Superior temporal gyrus (tissue), 1 donor: ENCODE measurements at regions not wholly inside any gene's neighbourhood (a gene's known extent, or its start where the extent isn't known, plus 50 kb on each side); places are given as distances from the start of the nearest gene placed in this dataset.

Experiments used
- DNase-seq: peaks from one replicate; pipeline ENCODE4 v3.0.0-alpha.2; 2016; ENCODE audit errors: extremely low spot score

DNA sequence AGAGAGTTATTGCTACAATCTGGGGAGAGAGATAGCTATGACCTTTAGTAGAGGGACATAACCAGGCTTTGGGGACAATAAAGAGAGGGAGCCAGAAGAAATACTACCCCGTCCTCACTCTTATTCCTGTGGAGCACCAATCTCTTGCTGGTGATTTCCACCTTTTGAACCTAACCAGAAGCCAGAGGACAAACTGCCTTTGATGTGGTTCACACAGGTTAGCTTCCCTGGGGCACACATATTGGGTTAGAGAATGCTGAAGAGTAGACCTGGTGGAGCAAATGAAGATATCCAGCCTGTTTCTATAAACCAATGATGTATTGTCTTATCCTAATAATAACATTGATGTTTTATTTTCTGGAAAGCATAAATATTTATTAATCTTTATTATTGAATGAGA is 399.3 kb downstream of the HTR7 start:
- no peak for DNase-seq

DNA sequence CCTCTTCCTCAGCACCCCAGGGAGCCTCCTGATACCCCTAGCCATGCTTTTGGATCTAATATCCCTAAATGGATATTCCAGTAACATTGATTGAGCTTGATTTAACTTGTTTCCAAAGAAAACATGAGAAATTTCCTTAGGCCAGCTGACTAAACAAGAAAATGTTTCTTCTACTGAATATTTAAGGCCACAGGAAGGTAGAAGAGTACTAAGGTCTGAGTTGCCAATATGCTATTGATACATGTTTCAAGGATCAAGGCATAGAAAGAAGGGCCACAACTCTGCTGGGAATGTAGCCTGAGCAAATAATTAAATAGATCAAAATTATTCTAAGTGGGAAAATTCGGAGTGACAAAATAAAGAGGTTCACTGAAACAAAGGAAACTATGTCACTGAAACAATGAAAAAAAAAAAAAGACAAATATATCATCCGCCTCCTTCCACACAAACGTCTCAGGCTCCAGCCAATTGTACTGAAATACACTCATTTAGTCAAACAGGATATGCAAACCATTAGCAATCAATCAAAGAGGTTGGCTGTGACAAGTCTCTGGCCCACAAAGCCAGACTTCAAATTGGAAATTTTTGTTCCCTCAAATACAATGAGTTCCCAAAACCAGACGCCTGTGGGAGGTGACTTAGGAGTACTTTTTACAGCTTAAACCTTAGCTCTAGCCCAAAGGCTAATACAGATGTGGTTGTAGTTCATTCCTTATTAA is 396.2 kb downstream of the HTR7 start:
- no peak for DNase-seq

DNA sequence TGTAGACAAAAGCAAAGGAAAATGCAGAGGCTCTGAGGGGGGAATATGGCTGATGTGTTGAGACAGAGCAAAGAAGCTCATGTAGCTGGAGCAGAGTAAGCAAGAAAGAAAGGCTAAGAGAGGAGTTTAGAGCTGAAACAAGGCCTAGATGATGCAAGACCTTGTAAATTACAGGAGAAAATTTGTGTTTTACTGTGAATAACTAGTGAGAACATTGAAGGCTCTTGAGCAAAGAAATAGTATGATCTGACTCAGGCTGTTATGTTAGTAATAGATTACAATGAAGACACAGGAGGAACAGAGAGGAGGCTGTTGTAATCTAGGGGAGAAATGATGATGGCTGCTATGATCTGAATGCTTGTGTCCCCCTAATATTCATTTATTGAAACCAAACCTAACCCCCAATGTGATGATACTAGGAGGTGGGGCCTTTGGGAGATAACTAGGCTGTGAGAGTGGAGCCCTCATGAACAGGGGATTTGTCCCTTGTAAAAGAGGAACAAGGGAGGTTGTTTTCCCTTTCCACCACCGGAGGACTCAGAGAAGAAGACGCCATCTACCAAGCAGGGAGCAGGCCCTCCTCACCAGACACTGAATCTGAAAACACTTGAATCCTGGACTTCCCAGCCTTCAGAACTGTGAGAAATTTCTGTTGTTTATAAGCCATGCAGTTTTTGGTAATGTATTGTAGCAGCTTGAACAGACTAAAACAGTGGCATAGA is 394.9 kb downstream of the HTR7 start:
- DNase-seq, result no peak

DNA sequence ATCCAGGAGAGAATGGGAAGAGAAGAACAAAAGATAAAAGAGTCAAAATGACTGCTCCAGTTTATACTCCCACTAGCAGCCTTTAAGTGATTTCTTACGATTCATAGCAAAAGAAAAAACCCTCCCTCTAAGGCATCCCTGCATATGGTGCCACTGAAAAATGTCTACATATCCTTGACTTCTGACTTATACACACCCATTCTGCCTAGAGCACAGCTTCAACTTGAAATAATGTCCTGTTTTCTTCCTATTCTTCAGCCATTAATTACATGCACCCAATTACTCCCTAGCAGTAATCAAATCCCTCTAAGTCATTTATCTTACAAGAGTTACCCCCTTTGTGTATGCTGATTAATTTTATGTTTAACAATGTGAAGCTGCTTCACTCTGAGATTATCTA is 393.5 kb downstream of the HTR7 start:
- no peak for DNase-seq

DNA sequence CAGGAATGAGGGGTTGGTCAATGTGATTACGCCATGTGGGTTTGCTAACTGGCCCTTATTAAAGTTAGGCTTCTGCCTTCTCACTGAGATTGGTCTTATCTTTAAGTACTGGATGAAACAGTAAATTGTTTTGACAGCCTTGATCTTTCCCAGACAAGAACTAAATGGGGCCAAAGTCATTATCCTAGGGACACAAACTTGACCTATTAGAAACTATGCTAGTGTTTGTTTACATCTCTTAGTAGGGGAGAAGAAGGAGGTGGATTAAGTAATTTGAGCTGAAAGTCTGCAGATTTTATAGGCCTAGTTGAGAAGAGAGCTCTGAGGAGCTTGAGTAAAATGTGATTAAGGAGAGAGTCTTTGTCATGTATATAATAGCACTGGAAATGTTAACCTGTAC is 386.9 kb downstream of the HTR7 start:
- no peak for DNase-seq

DNA sequence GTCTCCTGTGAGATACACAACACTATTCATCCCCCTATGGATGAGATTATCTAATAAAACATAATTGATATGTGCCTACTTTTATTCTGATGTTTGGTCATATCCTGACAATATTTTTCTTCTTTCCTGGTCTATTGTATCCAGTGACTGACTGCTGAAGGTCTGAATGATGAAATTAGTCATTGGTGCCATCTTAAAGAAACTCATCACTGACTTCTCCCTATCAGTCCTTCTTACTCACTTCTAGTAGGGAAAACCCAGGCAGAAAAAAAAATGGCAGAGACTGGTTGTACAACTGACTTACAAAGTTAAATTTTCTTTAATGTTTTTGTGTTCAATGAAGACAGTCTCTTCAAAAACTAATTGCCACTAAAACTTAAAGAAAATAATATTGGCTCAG is 377.4 kb downstream of the HTR7 start:
- DNase-seq, result no peak

DNA sequence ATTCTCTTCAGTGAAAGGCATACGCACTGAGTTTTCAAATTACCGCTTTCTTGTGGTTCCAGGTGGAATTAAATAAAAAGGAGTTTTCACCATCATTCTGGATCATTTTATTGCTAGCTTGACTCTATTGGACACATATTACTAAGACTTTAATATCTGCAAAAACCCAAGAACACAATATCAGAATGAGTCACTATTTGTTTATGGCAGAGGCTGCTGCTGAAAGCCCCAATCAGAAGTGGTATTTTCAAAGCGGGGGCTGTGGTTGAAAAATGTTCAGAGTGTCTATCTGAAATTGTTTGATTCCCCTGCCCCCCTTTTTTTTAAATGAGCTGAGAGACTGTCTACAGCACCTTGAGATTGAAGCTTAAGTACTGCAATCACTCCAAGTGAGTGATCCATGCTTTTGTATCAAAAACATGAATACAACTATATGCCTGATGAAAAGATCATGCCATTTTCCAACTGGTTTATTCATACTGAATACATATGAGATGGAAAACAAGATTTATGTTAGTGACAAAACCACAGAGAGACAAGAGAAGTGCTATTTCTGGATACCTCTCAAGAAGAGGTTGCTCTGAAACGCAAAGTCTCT is 376.4 kb downstream of the HTR7 start:
- DNase-seq, result no peak

DNA sequence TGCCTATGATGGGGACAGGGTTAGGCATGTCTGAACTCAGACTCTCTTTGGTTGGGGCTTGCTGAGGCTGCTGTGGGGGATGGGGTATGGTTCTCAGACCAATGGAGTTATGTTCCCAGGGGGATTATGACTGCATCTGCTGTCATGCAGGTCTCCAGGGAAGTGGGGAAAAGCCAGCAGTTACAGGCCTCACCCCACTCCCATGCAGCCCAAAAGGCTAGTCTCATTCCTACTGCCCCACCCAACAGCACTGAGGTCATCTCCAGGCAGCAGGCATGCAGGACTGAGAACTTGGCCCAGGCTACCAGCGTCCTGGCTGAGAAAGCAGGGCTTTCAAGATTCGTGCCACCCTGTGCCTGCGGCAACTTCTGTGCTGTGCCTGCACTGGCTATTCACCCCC is 373.3 kb downstream of the HTR7 start:
- no peak for DNase-seq

DNA sequence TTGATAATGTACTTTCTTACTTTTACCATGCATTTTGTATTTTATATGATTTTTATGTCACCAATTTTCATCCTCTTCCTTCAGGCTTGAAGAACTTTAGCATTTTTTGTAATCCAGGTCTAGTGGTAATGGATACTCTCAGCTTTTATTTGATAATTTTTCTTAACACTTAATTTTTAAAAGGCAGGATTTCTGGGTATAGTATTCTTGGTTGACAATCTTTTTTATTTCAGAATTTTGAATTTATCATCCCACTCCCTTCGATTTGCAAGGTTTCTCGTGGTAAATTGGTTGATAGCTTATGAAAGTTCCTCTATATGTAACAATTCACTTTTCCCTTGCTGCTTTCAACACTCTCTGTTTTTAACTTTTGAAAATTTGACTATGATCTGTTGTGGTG is 363.7 kb downstream of the HTR7 start:
- DNase-seq, result no peak

DNA sequence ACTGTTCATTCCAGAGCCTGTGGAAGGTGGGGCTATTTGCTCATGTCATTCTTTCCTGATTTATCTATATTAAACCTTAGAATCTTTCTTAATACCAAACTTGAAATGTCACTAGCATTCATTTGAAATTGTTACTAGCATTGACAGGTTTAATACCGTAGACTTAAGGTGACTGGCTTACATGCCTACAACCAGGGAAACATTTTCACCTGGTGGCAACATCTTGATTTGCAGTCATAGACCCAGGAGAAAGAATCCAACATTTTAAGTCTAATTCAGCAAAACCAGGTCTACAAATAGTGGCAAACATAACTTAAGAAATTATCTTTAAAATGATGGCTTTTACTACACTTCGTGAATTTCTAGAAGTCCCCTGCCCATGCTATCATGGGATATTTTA is 353.7 kb downstream of the HTR7 start:
- DNase-seq, result no peak

DNA sequence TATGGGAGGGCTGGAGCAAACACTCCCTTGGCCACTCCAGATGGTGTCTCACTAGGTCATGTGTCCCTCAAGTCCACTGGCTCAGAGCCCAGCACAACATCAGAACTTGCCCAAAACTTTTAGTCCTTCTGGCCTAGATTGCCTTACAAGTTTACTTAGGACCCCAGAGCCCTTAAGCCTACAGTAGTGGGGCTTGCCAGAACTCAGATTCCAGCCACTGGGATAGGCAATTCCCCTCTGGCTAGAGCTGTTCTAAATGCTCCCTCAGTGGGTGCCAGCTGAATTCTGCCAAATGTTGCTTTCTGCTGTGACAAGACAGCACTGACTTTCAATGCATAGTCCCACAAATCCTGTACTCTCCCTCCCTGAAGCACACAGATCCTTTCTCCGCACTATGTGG is 331.1 kb downstream of the HTR7 start:
- DNase-seq, result no peak

DNA sequence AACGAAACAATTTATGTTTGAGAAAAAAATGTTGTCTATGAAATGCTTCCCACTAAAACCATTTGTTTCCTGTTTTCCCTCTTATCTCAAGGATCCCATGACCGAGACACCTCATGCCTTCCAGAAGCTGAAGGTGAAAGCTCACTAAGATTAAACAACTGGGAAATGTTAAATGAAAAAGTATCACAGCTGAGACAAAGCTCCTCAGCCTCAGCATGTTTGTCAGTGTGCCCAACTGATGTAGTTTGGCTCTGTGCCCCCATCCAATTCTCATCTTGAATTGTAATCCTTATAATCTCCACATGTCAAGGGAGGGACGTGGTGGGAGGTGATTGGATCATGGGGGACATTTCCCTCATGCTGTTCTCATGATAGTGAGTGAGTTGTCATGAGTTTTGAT is 327.3 kb downstream of the HTR7 start:
- no peak for DNase-seq

DNA sequence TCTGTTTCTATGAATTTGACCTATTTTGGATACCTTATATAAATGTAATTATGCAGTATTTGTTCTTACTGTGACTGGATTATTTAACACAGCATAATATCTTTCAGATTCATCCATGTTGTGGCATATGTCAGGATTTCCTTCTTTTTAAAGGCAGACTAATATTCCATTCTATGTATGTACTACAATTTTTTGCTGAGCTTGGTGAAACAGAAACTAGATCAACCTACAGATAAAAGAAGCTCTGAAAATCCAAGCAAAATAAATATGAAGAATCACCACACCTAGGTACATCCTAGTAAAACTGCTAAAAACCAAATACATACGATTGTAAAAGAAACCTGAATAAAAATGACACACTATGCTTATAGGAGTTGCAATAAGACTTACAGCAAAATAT is 300.5 kb downstream of the HTR7 start:
- no peak for DNase-seq

DNA sequence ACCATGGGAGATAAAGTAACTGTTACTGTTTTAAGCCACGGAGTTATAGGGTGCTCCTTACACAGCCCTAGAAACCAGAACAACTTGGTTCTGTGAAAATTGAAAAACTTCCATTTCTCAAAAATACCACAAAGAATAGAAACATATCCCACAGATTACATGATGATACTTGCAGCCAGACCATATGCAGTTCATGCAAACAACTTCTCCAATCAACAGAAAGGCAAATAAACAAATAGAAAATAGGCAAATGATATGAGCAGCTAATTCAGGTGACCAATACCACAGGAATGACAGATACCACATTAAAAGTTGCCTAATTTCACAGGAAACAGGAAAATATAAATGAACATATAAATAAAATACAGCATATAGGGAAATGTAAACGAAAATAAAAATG is 297.5 kb downstream of the HTR7 start:
- DNase-seq, result no peak

DNA sequence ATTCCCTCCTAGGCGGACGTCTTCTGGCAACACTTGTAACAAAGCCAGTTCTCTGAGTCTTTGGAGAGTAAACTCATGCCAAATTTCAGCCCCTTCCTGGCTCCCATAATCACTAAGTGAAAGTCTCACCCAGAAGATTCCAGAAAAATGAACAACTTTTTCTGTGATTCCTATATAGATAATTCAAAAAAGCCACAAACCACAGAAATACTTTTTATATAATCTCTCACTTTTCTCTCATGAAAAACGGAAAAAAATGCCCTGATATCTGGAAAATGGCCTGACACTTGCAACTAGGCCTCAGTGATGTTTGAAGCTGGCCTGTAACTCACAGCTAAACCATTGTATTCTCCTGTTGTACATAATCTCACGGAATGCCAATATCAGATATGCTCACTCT is 296.2 kb downstream of the HTR7 start:
- no peak for DNase-seq

DNA sequence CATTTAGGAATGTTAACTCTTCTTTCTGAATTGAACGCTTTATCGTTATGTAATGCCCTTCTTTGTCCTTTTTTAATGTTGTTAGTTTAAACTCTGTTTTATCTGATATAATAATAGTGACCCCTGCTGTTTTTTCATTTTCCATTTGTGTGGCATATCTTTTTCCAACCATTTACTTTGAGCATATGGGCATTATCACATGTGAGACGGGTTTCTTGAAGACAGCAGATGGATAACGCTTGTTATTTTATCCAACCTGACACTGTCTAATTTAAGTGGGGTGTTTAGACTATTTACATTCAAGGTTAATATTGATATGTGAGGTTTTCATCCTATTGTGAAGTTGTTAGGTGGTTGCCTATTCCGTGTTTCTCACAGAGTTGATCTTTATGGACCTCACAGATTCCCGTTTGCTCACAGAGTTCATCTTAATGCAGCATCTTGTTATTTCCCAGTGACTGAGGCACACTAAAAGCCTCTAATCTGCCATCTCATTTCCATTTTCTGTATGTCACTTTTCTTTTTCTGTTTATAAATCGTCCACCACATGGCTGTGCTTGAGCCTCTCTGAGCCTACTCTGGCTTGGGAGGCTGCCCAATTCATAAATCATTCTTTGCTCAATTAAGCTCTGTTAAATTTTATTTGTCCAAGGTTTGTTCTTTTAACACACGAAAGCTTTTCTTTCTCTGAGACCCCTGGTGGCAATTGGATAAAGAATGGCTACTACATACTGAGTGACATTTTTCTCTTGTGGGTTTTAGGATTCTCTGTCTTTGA is 286.2 kb downstream of the HTR7 start:
- no peak for DNase-seq

DNA sequence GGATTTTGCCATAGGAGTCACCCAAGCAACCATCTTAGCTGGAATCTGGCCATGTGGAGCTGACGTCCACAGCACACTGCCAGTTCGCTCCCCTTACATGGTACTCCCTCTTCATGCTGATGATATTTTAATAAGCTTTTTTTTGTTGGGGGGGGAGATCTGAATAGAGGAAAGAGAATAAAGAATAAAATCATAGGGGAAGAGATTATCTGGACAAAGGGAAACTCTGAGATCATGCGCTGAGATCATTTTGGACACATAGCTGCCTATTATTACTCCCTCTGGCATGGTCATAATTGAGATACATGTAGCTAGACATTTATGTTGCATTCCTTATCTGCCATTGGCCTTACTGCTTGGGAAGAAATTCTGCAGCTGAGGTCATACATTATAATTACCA is 282.7 kb downstream of the HTR7 start:
- DNase-seq, result no peak

DNA sequence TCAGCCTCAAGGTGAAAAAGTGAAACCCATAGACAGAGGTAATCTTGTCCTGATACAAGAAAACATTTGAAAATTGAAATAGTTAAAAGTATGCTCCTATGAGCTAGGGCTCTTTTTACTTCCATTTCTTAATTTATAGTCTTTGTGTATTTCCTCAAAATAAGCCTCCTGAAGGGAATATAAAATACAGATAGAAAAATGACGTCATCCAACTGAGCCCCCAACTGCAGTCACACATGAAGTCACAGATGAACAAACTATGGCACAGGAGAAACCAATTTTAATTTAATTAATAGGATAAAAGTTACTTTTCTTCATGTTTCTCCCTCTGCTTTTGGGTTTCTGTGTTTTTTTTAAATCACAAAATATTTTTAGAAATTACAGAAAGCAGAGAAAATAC is 280.3 kb downstream of the HTR7 start:
- DNase-seq, result no peak

DNA sequence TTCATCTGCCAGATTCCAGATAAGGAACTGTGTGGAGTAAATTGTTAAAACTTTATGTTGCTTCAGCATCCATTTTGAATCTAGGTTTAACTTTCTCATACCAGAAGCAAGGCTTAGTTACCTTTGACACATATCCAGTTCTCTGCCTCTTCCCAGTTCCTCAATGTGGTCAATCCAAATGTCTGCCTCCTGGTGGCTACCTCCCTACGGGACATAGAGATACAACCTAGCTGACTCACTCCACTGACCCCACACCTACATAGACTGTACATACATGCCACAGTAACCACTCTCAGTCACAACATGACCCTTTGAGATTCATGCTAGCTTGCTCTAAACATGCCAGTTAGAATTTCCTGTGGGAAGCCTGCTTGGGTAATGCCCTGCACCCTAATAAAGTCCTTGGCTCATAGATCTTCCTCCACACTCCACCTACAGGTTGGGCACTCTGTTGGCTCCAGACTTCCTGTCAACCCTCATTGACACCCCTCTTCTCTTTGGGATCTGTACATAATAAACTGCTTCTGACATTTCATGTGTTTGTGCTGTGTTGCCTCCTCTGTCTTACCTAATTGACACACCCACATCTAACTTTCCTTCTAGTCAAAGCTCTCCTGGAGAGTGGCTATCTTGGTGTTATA is 278.1 kb downstream of the HTR7 start:
- DNase-seq, result no peak

DNA sequence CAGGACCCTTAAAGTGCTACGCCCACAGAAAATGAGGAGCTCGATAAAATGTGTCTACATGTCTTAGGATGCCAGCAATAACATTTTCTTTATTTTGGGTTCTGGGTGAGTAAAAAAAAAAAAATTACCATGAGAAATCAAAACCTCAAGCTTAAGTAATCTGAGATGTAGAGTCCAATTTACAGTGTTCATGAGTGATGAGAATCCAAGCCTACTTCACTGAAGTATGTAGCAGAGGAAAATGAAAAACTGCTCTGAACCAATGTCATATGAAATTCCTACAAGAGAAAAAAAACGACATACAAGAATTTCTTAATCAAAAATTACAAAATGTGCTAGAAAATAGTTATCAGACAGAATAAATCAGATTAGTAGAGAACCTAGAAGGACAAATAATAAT is 274.4 kb downstream of the HTR7 start:
- no peak for DNase-seq

DNA sequence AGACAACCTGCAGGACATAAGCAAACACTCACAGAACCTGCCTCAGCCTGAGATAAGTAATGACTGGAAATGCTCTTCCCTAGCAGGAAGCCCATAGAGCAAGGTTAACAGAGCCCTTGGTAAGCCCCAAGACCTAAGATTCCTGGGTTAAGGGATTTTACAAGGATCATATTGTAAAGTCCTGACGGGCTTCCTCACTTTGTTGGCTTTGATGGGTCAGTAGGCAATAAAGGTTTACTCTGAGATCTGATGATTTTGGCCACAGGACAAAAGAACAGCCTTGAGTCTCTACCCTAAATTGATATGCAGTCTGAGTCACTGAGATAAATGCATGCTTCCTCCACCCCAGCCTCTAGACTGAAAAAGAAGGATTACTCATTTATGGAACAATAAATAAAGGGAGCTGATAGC is 270.8 kb downstream of the HTR7 start:
- no peak for DNase-seq

DNA sequence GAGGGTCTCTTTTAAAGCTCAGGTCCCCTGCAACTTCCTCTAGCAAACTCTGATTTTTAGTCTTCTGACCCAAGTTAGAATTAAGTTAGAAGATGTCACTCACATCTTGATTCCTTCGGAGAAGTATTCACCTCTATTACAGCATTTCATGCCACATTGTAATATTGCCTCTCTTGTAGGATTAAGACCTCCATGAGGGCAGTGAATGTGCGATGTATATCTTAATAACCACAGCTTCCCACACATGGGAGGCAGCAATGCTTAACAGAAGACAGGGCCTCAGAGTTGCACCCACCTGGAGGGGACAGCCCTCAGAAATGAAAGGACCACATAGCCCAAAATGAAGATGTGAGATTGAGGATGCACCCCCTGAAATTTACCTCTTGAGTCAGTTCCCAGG is 270.3 kb downstream of the HTR7 start:
- DNase-seq, result no peak
